HCT116 (cell line): ENCODE measurements at regions not wholly inside any gene's neighbourhood (a gene's known extent, or its start where the extent isn't known, plus 50 kb on each side); places are given as distances from the start of the nearest gene placed in this dataset.

Experiments used
- ATAC-seq: fragments of 200-7000 bp; cut with Tn5 transposase; 2 replicates; pipeline ENCODE4 v1.9.1; 2020; ENCODE audit warnings: mild to moderate bottlenecking, moderate library complexity
- BruUV-seq: library from RNA; stranded (reverse); fragments of 400-500 nt; replicated peaks from 2 replicates; lab custom pipeline; 2021; lab: Mats Ljungman, UMichigan
- CTCF ChIA-PET: fragments of 300-600 bp; sonication (Branson Sonifier 250); formaldehyde crosslinking; loops from one replicate; lab custom pipeline; 2021; ENCODE audit warnings: antibody characterized with exemption; lab: Charles Lee
- POLR2A ChIA-PET: fragments of 300-600, 350-600 bp; sonication (Branson Sonifier 250); formaldehyde crosslinking; loops from one replicate; lab custom pipeline; 2021; ENCODE audit warnings: antibody characterized with exemption; lab: Charles Lee
- RAD21 ChIA-PET, 2 experiments: fragments of 300-600 bp; sonication (Branson Sonifier 250); formaldehyde crosslinking; loops; one replicate each; lab custom pipeline; 2023; ENCODE audit warnings: low total read pairs in 2 of 2; ENCODE audit not compliant: uncharacterized antibody in 2 of 2, unreplicated experiment in 2 of 2, low non-redundant PET in 1 of 2; lab: Charles Lee
- DNase-seq: peaks from one replicate; pipeline ENCODE4 v3.0.0-alpha.2; 2010; ENCODE audit warnings: low read depth, low spot score
- H2AFZ ChIP-seq: fragments of 200-600 bp; shearing (Covaris generic), sonication (generic); 2 replicates; pipeline ENCODE4 v1.6.1; 2017; ENCODE audit warnings: low read depth, mixed run types, mixed read lengths, antibody characterized with exemption, low read length; ENCODE audit not compliant: poor library complexity, severe bottlenecking
- H3K27ac ChIP-seq: 2 replicates; pipeline ENCODE4 v1.5.1; 2012; ENCODE audit warnings: low read depth, low read length
- H3K27me3 ChIP-seq: fragments of 200-600 bp; sonication (generic); 2 replicates; pipeline ENCODE4 v1.6.1; 2016; ENCODE audit warnings: mixed run types, low read length, mixed read lengths; ENCODE audit not compliant: insufficient read depth
- H3K36me3 ChIP-seq, 2 experiments: fragments of 200-500 bp in 1 of 2; fragments of 200-600 bp in 1 of 2; sonication (Bioruptor generic) in 1 of 2; sonication (generic) in 1 of 2; 2 replicates each; pipeline versions ENCODE4 v1.5.1 to v1.6.1; 2014 to 2016; ENCODE audit warnings: low read length in 2 of 2, inconsistent platforms in 1 of 2, mixed read lengths in 1 of 2, mixed run types in 1 of 2; ENCODE audit not compliant: insufficient read depth in 2 of 2, control insufficient read depth in 1 of 2
- H3K4me1 ChIP-seq, 2 experiments: fragments of 200-600 bp in 1 of 2; sonication (generic) in 1 of 2; 2 replicates each; pipeline versions ENCODE4 v1.5.1 to v1.6.1; 2012 to 2017; ENCODE audit warnings: low read length in 2 of 2, inconsistent platforms in 1 of 2, mild to moderate bottlenecking in 1 of 2, mixed read lengths in 1 of 2, mixed run types in 1 of 2, moderate library complexity in 1 of 2; ENCODE audit not compliant: insufficient read depth in 2 of 2, control insufficient read depth in 1 of 2
- H3K4me2 ChIP-seq: fragments of 200-600 bp; sonication (generic); 2 replicates; pipeline ENCODE4 v1.6.1; 2017; ENCODE audit warnings: mixed run types, low read length, mixed read lengths
- H3K4me3 ChIP-seq, 2 experiments: fragments of 200-600 bp in 1 of 2; sonication (generic) in 1 of 2; replicated peaks in 1 of 2; 2 replicates each; pipeline ENCODE4 v1.5.1; 2011 to 2016; ENCODE audit warnings: low read length in 2 of 2, control low read depth in 1 of 2, low read depth in 1 of 2, mild to moderate bottlenecking in 1 of 2, mixed read lengths in 1 of 2, mixed run types in 1 of 2
- H3K79me2 ChIP-seq: fragments of 200-600 bp; sonication (generic); 2 replicates; pipeline ENCODE4 v1.6.1; 2017; ENCODE audit warnings: mild to moderate bottlenecking, mixed run types, low read length, moderate library complexity, mixed read lengths; ENCODE audit not compliant: insufficient read depth
- H3K9ac ChIP-seq: fragments of 200-600 bp; sonication (generic); 2 replicates; pipeline ENCODE4 v1.6.1; 2016; ENCODE audit warnings: low read length, mixed read lengths
- H3K9me2 ChIP-seq: fragments of 200-600 bp; sonication (generic), shearing (Covaris generic); 2 replicates; pipeline ENCODE4 v1.6.1; 2017; ENCODE audit warnings: mixed run types, mild to moderate bottlenecking, moderate library complexity; ENCODE audit not compliant: insufficient read depth
- H3K9me3 ChIP-seq, 2 experiments: fragments of 200-500 bp in 1 of 2; fragments of 200-600 bp in 1 of 2; sonication (Bioruptor generic) in 1 of 2; sonication (generic) in 1 of 2; 2 replicates each; pipeline ENCODE4 v1.6.1; 2014 to 2017; ENCODE audit warnings: low read length in 2 of 2, mixed read lengths in 2 of 2, inconsistent platforms in 1 of 2, low read depth in 1 of 2, mild to moderate bottlenecking in 1 of 2, mixed run types in 1 of 2, moderate library complexity in 1 of 2; ENCODE audit not compliant: control insufficient read depth in 1 of 2, insufficient read depth in 1 of 2
- H4K20me1 ChIP-seq: fragments of 200-600 bp; sonication (generic), shearing (Covaris generic); 2 replicates; pipeline ENCODE4 v1.6.1; 2017; ENCODE audit warnings: mixed run types, mild to moderate bottlenecking, moderate library complexity; ENCODE audit not compliant: insufficient read depth
- CBX3 ChIP-seq: IDR thresholded peaks from 2 replicates; pipeline ENCODE4 v1.6.1; 2012; ENCODE audit warnings: low read depth
- CEBPB ChIP-seq: IDR thresholded peaks from 2 replicates; pipeline ENCODE4 v1.6.1; 2012; ENCODE audit warnings: low read depth
- ELF1 ChIP-seq: IDR thresholded peaks from 2 replicates; pipeline ENCODE4 v1.6.1; 2012; ENCODE audit warnings: low read depth, borderline replicate concordance
- EZH2 ChIP-seq: fragments of 200-600 bp; sonication (generic); IDR thresholded peaks from 2 replicates; pipeline ENCODE4 v1.6.1; 2017; ENCODE audit warnings: antibody characterized with exemption, mixed run types
- EZH2phosphoT487 ChIP-seq: fragments of 200-600 bp; IDR thresholded peaks from 2 replicates; pipeline ENCODE4 v1.6.1; 2018; ENCODE audit warnings: antibody characterized with exemption, borderline replicate concordance
- FOSL1 ChIP-seq: IDR thresholded peaks from 2 replicates; pipeline ENCODE4 v1.6.1; 2012; ENCODE audit warnings: low read depth
- JUND ChIP-seq: IDR thresholded peaks from 2 replicates; pipeline ENCODE4 v1.6.1; 2012
- POLR2A ChIP-seq: IDR thresholded peaks from 2 replicates; pipeline ENCODE4 v1.7.0; 2011; ENCODE audit warnings: borderline replicate concordance; ENCODE audit not compliant: insufficient read depth, insufficient read length; ENCODE audit errors: extremely low read depth
- POLR2AphosphoS5 ChIP-seq: IDR thresholded peaks from 2 replicates; pipeline ENCODE4 v1.6.1; 2011; ENCODE audit warnings: mild to moderate bottlenecking, low read depth, low read length, moderate library complexity
- SIN3A ChIP-seq: IDR thresholded peaks from 2 replicates; pipeline ENCODE4 v1.6.1; 2012; ENCODE audit warnings: low read depth
- SRF ChIP-seq: IDR thresholded peaks from 2 replicates; pipeline ENCODE4 v1.6.1; 2012; ENCODE audit warnings: low read depth
- TCF7L2 ChIP-seq: IDR thresholded peaks from 2 replicates; pipeline ENCODE4 v1.7.0; 2011; ENCODE audit warnings: borderline replicate concordance, inconsistent platforms; ENCODE audit not compliant: insufficient read depth, insufficient read length; ENCODE audit errors: extremely low read depth
- YY1 ChIP-seq: IDR thresholded peaks from 2 replicates; pipeline ENCODE4 v1.6.1; 2011; ENCODE audit warnings: low read length, low read depth, moderate library complexity, mild to moderate bottlenecking; ENCODE audit not compliant: insufficient replicate concordance; ENCODE audit errors: extremely low read depth
- ZBTB33 ChIP-seq: IDR thresholded peaks from 2 replicates; pipeline ENCODE4 v1.6.1; 2011; ENCODE audit warnings: mild to moderate bottlenecking, low read length, moderate library complexity; ENCODE audit not compliant: insufficient replicate concordance; ENCODE audit errors: extremely low read depth
- intact Hi-C: fragments of 100-400 bp; cut with micrococcal nuclease; formaldehyde crosslinking; loops from 2 replicates; pipeline ENCODE4 v1.10.0; 2022
- TF ChIP-seq, protein P1 (sequence below): IDR thresholded peaks from 2 replicates; pipeline ENCODE4 v1.6.1; 2012
- TF ChIP-seq, protein P2 (sequence below), 3 experiments: fragments of 200-600 bp in 1 of 3; sonication (generic) in 1 of 3; IDR thresholded peaks in 2 of 3; conservative IDR thresholded peaks in 1 of 3; 2 replicates each; pipeline ENCODE4 v1.5.1; 2012 to 2017; ENCODE audit warnings: low read depth in 2 of 3, low read length in 2 of 3, antibody characterized with exemption in 1 of 3, borderline replicate concordance in 1 of 3, control low read depth in 1 of 3, mild to moderate bottlenecking in 1 of 3, mixed read lengths in 1 of 3, mixed run types in 1 of 3, moderate library complexity in 1 of 3; ENCODE audit not compliant: insufficient read depth in 1 of 3
- TF ChIP-seq, protein P3 (sequence below): IDR thresholded peaks from 2 replicates; pipeline ENCODE4 v1.6.1; 2012

GRCh38 chr21:35833991-35834390 lies 226.3 kb downstream of the SETD4 start:
- Histone ChIP-seq H3K9me3 (no peaks in the 10 kb centered on the region), H3K4me3 (no peak overlapping the region), H3K4me2 (no peak overlapping the region), H3K27ac (no peak overlapping the region), H3K27me3 (no peaks in the 10 kb centered on the region), H3K9me2 (no peaks in the 10 kb centered on the region), H3K4me1 (no peaks in the 10 kb centered on the region), H2AFZ (no peak overlapping the region), H3K9ac (no peak overlapping the region), H3K79me2 (no peaks in the 10 kb centered on the region), H4K20me1 (no peaks in the 10 kb centered on the region), H3K36me3 (no peaks in the 10 kb centered on the region)
- DNase-seq = no peak
- no peak for ATAC-seq
- RAD21 ChIA-PET = no interaction called here
- intact Hi-C loops = no loop called here
- POLR2A ChIA-PET = no interaction called here
- no TSS peak for BruUV-seq
- CTCF ChIA-PET = no interaction called here
- TF ChIP-seq ELF1 (no peak), CBX3 (no peak), CEBPB (no peak), POLR2A (no peak), SIN3A (no peak), SRF (no peak), FOSL1 (no peak), JUND (no peak), ZBTB33 (no peak), YY1 (no peak), POLR2AphosphoS5 (no peak), EZH2phosphoT487 (no peak), TCF7L2 (no peak), EZH2 (no peak)
- TF ChIP-seq, protein P1, sequence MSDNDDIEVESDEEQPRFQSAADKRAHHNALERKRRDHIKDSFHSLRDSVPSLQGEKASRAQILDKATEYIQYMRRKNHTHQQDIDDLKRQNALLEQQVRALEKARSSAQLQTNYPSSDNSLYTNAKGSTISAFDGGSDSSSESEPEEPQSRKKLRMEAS = no peak
- TF ChIP-seq, protein P2, sequence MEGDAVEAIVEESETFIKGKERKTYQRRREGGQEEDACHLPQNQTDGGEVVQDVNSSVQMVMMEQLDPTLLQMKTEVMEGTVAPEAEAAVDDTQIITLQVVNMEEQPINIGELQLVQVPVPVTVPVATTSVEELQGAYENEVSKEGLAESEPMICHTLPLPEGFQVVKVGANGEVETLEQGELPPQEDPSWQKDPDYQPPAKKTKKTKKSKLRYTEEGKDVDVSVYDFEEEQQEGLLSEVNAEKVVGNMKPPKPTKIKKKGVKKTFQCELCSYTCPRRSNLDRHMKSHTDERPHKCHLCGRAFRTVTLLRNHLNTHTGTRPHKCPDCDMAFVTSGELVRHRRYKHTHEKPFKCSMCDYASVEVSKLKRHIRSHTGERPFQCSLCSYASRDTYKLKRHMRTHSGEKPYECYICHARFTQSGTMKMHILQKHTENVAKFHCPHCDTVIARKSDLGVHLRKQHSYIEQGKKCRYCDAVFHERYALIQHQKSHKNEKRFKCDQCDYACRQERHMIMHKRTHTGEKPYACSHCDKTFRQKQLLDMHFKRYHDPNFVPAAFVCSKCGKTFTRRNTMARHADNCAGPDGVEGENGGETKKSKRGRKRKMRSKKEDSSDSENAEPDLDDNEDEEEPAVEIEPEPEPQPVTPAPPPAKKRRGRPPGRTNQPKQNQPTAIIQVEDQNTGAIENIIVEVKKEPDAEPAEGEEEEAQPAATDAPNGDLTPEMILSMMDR (IDR thresholded peaks at IDR 0.05 in 2 of 3, conservative IDR thresholded peaks at IDR 0.05 in 1 of 3; ENCODE audit: borderline replicate concordance in 1 of 3, insufficient read depth in 1 of 3, low read depth in 2 of 3, low read length in 2 of 3) = no peak
- TF ChIP-seq, protein P3, sequence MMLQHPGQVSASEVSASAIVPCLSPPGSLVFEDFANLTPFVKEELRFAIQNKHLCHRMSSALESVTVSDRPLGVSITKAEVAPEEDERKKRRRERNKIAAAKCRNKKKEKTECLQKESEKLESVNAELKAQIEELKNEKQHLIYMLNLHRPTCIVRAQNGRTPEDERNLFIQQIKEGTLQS = no peak
